T-cell (primary cell): ENCODE measurements at regions not wholly inside any gene's neighbourhood (a gene's known extent, or its start where the extent isn't known, plus 50 kb on each side); places are given as distances from the start of the nearest gene placed in this dataset.
"Not testable (repeated sequence)": the region's sequence is repeated elsewhere in the genome, so short reads cannot be mapped to it uniquely, and the experiment has no call there.

Experiments used
- ATAC-seq, 4 experiments: fragments of 200-7000 bp in 3 of 4; fragments of 150-1000 bp in 1 of 4; cut with Tn5 transposase; replicated peaks in 1 of 4; 1 replicate in 3 of 4; 2 replicates in 1 of 4; pipeline ENCODE4 v1.10.0; 2021; ENCODE audit warnings: moderate library complexity in 3 of 4, mild to moderate bottlenecking in 2 of 4, moderate number of reproducible peaks in 1 of 4
- CTCF ChIA-PET, 2 donors: fragments of 300-600 bp; sonication (Branson Sonifier 250); formaldehyde crosslinking; loops; one replicate each; lab custom pipeline; 2022; ENCODE audit warnings: antibody characterized with exemption in 2 of 2; lab: Charles Lee
- POLR2A ChIA-PET, 2 donors: fragments of 300-600 bp; sonication (Branson Sonifier 250); formaldehyde crosslinking; loops; one replicate each; lab custom pipeline; 2022; ENCODE audit warnings: antibody characterized with exemption in 2 of 2; lab: Charles Lee
- DNase-seq, 35 experiments: peaks; one replicate each; pipeline versions ENCODE4 v3.0.0 to v3.0.0-alpha.2; 2013 to 2023
- H3K27ac ChIP-seq: one replicate; pipeline ENCODE4 v1.5.1; 2013; ENCODE audit warnings: low read length
- H3K27me3 ChIP-seq, 2 experiments: replicated peaks in 1 of 2; 1 replicate in 1 of 2; 2 replicates in 1 of 2; pipeline versions ENCODE4 v1.6.1 to v1.7.0; 2013; ENCODE audit warnings: low read length in 1 of 2, mixed read lengths in 1 of 2; ENCODE audit not compliant: control insufficient read depth in 2 of 2, insufficient read depth in 2 of 2; ENCODE audit errors: extremely low read depth in 1 of 2
- H3K36me3 ChIP-seq, 2 donors: 1 replicate in 1 of 2; 2 replicates in 1 of 2; pipeline versions ENCODE4 v1.6.1 to v1.7.0; 2013; ENCODE audit warnings: low read length in 1 of 2; ENCODE audit not compliant: control insufficient read depth in 2 of 2, insufficient read depth in 1 of 2; ENCODE audit errors: extremely low read depth in 1 of 2
- H3K4me1 ChIP-seq, 2 experiments: 1 replicate in 1 of 2; 2 replicates in 1 of 2; pipeline versions ENCODE4 v1.6.1 to v1.7.0; 2013; ENCODE audit warnings: low read length in 2 of 2, mixed read lengths in 1 of 2; ENCODE audit not compliant: insufficient read depth in 2 of 2, control insufficient read depth in 1 of 2; ENCODE audit errors: extremely low read depth in 1 of 2
- H3K4me3 ChIP-seq, 2 donors: 1 replicate in 1 of 2; 2 replicates in 1 of 2; pipeline versions ENCODE4 v1.5.1 to v1.7.0; 2013; ENCODE audit warnings: mild to moderate bottlenecking in 2 of 2, low read length in 1 of 2, moderate library complexity in 1 of 2; ENCODE audit not compliant: control insufficient read depth in 1 of 2; ENCODE audit errors: extremely low read depth in 1 of 2
- H3K9me3 ChIP-seq: 2 replicates; pipeline ENCODE4 v1.7.0; 2013
- H3K27ac Mint-ChIP-seq, 2 donors: one replicate each; pipeline ENCODE4 v1.8.0; 2020 to 2021; ENCODE audit warnings: mild to moderate bottlenecking in 2 of 2, mixed read lengths in 2 of 2
- H3K27me3 Mint-ChIP-seq, 2 donors: one replicate each; pipeline ENCODE4 v1.8.0; 2021 to 2022; ENCODE audit warnings: mixed read lengths in 2 of 2
- H3K36me3 Mint-ChIP-seq: one replicate; pipeline ENCODE4 v1.8.0; 2021; ENCODE audit warnings: mixed read lengths
- H3K4me1 Mint-ChIP-seq, 3 donors: one replicate each; pipeline ENCODE4 v1.8.0; 2020 to 2022; ENCODE audit warnings: mixed read lengths in 3 of 3, mild to moderate bottlenecking in 1 of 3
- H3K4me3 Mint-ChIP-seq, 3 donors: one replicate each; pipeline ENCODE4 v1.8.0; 2020 to 2022; ENCODE audit warnings: mild to moderate bottlenecking in 3 of 3, mixed read lengths in 3 of 3, moderate library complexity in 3 of 3
- H3K9me3 Mint-ChIP-seq, 3 donors: one replicate each; pipeline ENCODE4 v1.8.0; 2020 to 2022; ENCODE audit warnings: mixed read lengths in 3 of 3
- WGBS: methylation state at CpG from one replicate; pipeline ENCODE4 v1.1.5; 2013; ENCODE audit warnings: missing lambda C conversion rate; ENCODE audit not compliant: insufficient coverage; 5-methylcytosine and 5-hydroxymethylcytosine counted together

DNA sequence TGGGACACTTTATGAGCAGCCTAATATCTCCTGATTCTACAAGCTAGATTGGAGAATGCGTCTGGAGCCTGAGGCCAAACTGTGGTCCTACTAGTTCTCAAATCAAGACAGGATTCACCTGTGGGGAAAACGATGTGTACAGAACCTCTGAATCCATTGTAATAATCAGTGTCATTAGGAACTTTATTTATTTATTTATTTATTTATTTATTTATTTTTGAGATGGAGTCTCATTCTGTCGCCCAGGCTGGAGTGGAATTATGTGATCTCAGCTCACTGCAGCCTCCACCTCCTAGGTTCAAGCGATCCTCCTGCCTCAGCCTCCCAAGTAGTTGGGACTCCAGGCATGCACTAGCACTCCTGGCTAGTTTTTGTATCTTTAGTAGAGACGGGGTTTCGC, 52.6 kb upstream of the KIF26B start:
- POLR2A ChIA-PET, H3K36me3 Mint-ChIP-seq, DNase-seq, H3K4me3 Mint-ChIP-seq, ATAC-seq, CTCF ChIA-PET, H3K9me3 ChIP-seq, H3K27ac Mint-ChIP-seq, H3K27me3 Mint-ChIP-seq, H3K27me3 ChIP-seq, H3K4me1 Mint-ChIP-seq, H3K4me1 ChIP-seq, H3K27ac ChIP-seq, H3K4me3 ChIP-seq, H3K36me3 ChIP-seq, H3K9me3 Mint-ChIP-seq: not testable (repeated sequence)
- WGBS, result 100% methylated on average over 4 of the region's 6 CpGs

GRCh38 chr1:245099401-245099800, 55.4 kb upstream of the KIF26B start:
- Mint-ChIP-seq H3K9me3 (no peaks in the 10 kb centered on the region), H3K27me3 (no peaks in the 10 kb centered on the region), H3K27ac (no peak overlapping the region), H3K4me3 (no peak overlapping the region), H3K36me3 (no peaks in the 10 kb centered on the region), H3K4me1 (no peaks in the 10 kb centered on the region)
- DNase-seq (no peak), ATAC-seq (no peak)
- Histone ChIP-seq H3K27me3 (no peaks in the 10 kb centered on the region), H3K4me1 (no peaks in the 10 kb centered on the region), H3K4me3 (no peak overlapping the region), H3K36me3 (no peaks in the 10 kb centered on the region), H3K27ac (no peak overlapping the region), H3K9me3 (no peaks in the 10 kb centered on the region)
- CTCF ChIA-PET, result no interaction called here
- POLR2A ChIA-PET, result no interaction called here
- WGBS, result 87% methylated on average over 4 of the region's 8 CpGs

DNA sequence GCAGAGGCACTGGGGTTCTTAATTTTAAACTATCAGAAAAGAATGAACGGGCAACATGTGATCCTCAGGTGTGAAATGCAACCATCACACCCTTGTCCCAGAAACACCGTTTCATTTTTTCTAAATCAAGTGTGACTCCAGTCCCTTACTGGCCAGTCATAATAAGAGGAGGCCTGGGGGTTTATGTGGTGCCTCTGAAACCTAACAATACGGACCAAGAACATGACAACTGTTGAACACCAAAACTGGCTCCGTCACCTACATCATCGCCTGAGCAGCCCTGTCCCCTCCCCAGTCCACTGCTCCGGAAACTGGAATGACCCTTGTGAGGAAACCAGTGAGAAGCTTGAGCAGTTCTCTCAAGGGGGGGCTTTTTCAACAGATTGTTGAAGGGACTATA, 55.9 kb upstream of the KIF26B start:
- H3K36me3 Mint-ChIP-seq, result no peaks in the 10 kb centered on the region
- 100% methylated on average over 3 of the region's 6 CpGs for WGBS

DNA sequence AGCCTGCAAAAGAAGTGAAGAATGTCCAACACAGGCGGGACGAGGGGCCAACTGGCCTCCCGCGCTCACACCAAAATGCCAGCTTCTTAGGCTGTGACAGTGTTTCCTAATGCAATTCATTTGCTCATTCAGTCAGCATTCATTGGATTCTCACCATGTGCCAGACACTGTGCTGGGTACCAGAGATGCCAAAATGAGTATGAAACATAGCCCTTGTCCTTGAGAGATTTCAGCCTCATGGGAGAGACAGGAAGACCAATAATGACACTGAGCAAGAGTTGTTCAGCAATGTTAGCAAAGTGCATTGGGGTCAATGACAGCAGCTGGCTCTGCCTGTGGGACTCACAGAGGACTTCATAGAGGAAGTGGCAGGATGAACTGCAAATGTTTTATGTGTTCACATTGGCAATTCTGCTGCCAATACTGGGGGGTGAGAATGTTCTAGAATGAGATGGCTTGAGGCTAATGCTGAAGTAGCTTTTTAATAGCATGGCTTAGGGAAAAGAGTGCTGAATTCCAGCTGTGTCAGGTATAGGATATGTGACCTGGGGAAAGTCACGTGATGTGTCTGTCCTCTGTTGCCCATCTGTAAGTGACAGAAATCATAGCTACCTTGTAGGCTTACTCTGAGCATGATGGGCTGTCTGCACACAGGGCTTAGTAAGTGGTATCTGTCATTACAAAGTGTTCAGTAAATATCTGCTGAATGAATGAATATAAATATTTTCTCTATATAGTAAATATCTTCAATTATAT, 58.3 kb upstream of the KIF26B start:
- Mint-ChIP-seq H3K36me3 (no peaks in the 10 kb centered on the region), H3K4me3 (no peak overlapping the region), H3K9me3 (no peaks in the 10 kb centered on the region), H3K27me3 (no peaks in the 10 kb centered on the region), H3K4me1 (no peaks in the 10 kb centered on the region), H3K27ac (no peak overlapping the region)
- CTCF ChIA-PET, result no interaction called here
- Histone ChIP-seq H3K9me3 (no peaks in the 10 kb centered on the region), H3K4me3 (no peak overlapping the region), H3K4me1 (no peaks in the 10 kb centered on the region), H3K36me3 (no peaks in the 10 kb centered on the region), H3K27me3 (no peaks in the 10 kb centered on the region), H3K27ac (no peak overlapping the region)
- POLR2A ChIA-PET, result no interaction called here
- no peak for DNase-seq
- WGBS, result 98% methylated on average over 5 of the region's 5 CpGs
- no peak for ATAC-seq

More for the DNA sequence above, 55.9 kb upstream of the KIF26B start:
- no peaks in the 10 kb centered on the region for H3K36me3 ChIP-seq
- no peak overlapping the region for H3K4me3 Mint-ChIP-seq
- ChIA-PET CTCF (no interaction called here), POLR2A (no interaction called here)
- no peak overlapping the region for H3K27ac ChIP-seq
- H3K27me3 ChIP-seq, result no peaks in the 10 kb centered on the region
- DNase-seq, result no peak
- no peaks in the 10 kb centered on the region for H3K27me3 Mint-ChIP-seq
- no peak overlapping the region for H3K27ac Mint-ChIP-seq
- no peak for ATAC-seq
- no peak overlapping the region for H3K4me3 ChIP-seq
- H3K9me3 Mint-ChIP-seq, result no peaks in the 10 kb centered on the region
- H3K4me1 Mint-ChIP-seq, result no peaks in the 10 kb centered on the region
- no peaks in the 10 kb centered on the region for H3K9me3 ChIP-seq
- no peaks in the 10 kb centered on the region for H3K4me1 ChIP-seq

DNA sequence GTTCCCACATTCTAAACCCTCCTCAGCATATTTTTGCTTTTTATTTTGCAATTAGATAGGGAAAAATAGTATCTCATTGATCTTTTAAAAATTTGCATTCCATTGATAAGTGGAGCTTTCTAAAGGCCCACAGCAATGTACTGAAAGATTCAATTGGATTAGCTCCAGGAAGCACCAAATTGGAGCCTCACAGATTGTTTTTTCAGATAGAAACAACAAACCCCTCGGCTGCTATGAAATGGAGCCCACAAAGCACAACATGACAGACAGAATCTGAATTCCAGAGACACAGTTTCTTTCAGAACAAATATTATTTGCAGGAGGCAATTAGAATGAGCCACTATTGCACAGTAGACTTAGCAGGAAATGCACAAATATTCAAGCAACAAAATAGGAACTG, 58.9 kb upstream of the KIF26B start:
- no peak for DNase-seq
- Histone ChIP-seq H3K4me1 (no peaks in the 10 kb centered on the region), H3K36me3 (no peaks in the 10 kb centered on the region), H3K4me3 (no peak overlapping the region), H3K9me3 (no peaks in the 10 kb centered on the region), H3K27me3 (no peaks in the 10 kb centered on the region), H3K27ac (no peak overlapping the region)
- no peak for ATAC-seq
- ChIA-PET POLR2A (no interaction called here), CTCF (no interaction called here)
- no peak overlapping the region for H3K4me3 Mint-ChIP-seq
- no CpG with 5 or more reads among the region's 1 CpG for WGBS
- no peaks in the 10 kb centered on the region for H3K9me3 Mint-ChIP-seq
- H3K36me3 Mint-ChIP-seq, result no peaks in the 10 kb centered on the region
- H3K4me1 Mint-ChIP-seq, result no peaks in the 10 kb centered on the region
- H3K27me3 Mint-ChIP-seq, result no peaks in the 10 kb centered on the region
- no peak overlapping the region for H3K27ac Mint-ChIP-seq

DNA sequence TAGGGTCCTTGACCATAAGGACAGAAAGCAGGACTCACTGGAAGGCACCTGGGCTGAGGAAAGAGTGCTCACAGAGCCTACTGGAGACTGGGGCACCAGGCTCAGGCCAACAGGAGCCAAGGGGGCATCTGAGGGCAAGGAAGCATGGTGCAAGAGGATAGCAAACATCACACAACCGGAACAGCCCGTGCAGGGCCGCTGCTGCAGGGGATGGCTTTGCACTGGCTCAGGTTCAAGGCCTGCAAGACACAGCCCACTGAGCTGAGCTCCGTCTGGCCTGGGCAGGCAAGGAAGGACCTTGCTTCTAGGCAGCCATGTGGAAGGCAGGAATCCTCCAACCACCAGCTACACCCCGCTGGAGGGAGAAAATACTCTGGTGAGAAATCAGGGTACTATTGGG, 59.8 kb upstream of the KIF26B start:
- Mint-ChIP-seq H3K27me3 (no peaks in the 10 kb centered on the region), H3K4me1 (no peaks in the 10 kb centered on the region), H3K4me3 (no peak overlapping the region), H3K9me3 (no peaks in the 10 kb centered on the region), H3K36me3 (no peaks in the 10 kb centered on the region), H3K27ac (no peak overlapping the region)
- H3K4me3 ChIP-seq, result no peak overlapping the region
- ATAC-seq (no peak), DNase-seq (no peak)
- 79% methylated on average over 3 of the region's 5 CpGs for WGBS
- no peaks in the 10 kb centered on the region for H3K4me1 ChIP-seq
- POLR2A ChIA-PET, result no interaction called here
- no peaks in the 10 kb centered on the region for H3K36me3 ChIP-seq
- H3K9me3 ChIP-seq, result no peaks in the 10 kb centered on the region
- CTCF ChIA-PET, result no interaction called here
- H3K27ac ChIP-seq, result no peak overlapping the region
- H3K27me3 ChIP-seq, result no peaks in the 10 kb centered on the region

GRCh38 chr1:245094092-245094491, 60.7 kb upstream of the KIF26B start:
- Histone ChIP-seq H3K27ac (no peak overlapping the region), H3K4me1 (no peaks in the 10 kb centered on the region), H3K27me3 (no peaks in the 10 kb centered on the region), H3K36me3 (no peaks in the 10 kb centered on the region), H3K9me3 (no peaks in the 10 kb centered on the region), H3K4me3 (no peak overlapping the region)
- no peak overlapping the region for H3K27ac Mint-ChIP-seq
- CTCF ChIA-PET, result no interaction called here
- no peaks in the 10 kb centered on the region for H3K4me1 Mint-ChIP-seq
- no peaks in the 10 kb centered on the region for H3K27me3 Mint-ChIP-seq
- H3K4me3 Mint-ChIP-seq, result no peak overlapping the region
- DNase-seq (no peak), ATAC-seq (no peak)
- POLR2A ChIA-PET, result no interaction called here
- H3K9me3 Mint-ChIP-seq, result no peaks in the 10 kb centered on the region
- no peaks in the 10 kb centered on the region for H3K36me3 Mint-ChIP-seq
- whole genome bisulfite sequencing, result 97% methylated on average over 8 of the region's 10 CpGs
